GM10248 (cell line): ENCODE measurements at regions not wholly inside any gene's neighbourhood (a gene's known extent, or its start where the extent isn't known, plus 50 kb on each side); places are given as distances from the start of the nearest gene placed in this dataset.

Experiments
- CTCF ChIA-PET: fragments of 300-600 bp; sonication (Branson Sonifier 250); formaldehyde crosslinking; extraction: SDS; loops from one replicate; lab custom pipeline; 2021; ENCODE audit warnings: antibody characterized with exemption; lab: Yijun Ruan, JAX
- POLR2A ChIA-PET: fragments of 350-650 bp; sonication (Branson Sonifier 250); formaldehyde crosslinking; extraction: SDS; loops from one replicate; lab custom pipeline; 2020; ENCODE audit warnings: antibody characterized with exemption; lab: Yijun Ruan, JAX
- DNase-seq: peaks from one replicate; pipeline ENCODE4 v3.0.0; 2012; ENCODE audit errors: extremely low spot score
- CTCF ChIP-seq: IDR thresholded peaks from 2 replicates; pipeline ENCODE4 v1.5.1; 2012; ENCODE audit warnings: mild to moderate bottlenecking, low read depth; ENCODE audit errors: extremely low read depth, missing control alignments, control extremely low read depth

GRCh38 chr9:107647141-107647540 lies 157.6 kb upstream of the KLF4 start:
- TF ChIP-seq CTCF, result no peak

GRCh38 chr9:107645464-107645833 lies 155.9 kb upstream of the KLF4 start:
- POLR2A ChIA-PET, result no interaction called here
- CTCF ChIA-PET, result interaction anchor here (2.5 kb wide), 1 partner anchor 16 kb away, joined by 7 read pairs; no protein-coding TSS in a partner anchor
- no peak for TF ChIP-seq CTCF
- DNase-seq, result no peak

More at GRCh38 chr9:107647141-107647540, 157.6 kb upstream of the KLF4 start:
- ChIA-PET POLR2A (no interaction called here), CTCF (interaction anchor here (2.5 kb wide), 1 partner anchor 17 kb away, joined by 7 read pairs; no protein-coding TSS in a partner anchor)
- DNase-seq, result no peak

- DNase-seq, result no peak
- TF ChIP-seq CTCF, result no peak
- ChIA-PET POLR2A (no interaction called here), CTCF (interaction anchor here (2.5 kb wide), 1 partner anchor 15 kb away, joined by 7 read pairs; no protein-coding TSS in a partner anchor)
These were observed 155.3 kb upstream of the KLF4 start for GRCh38 chr9:107644733-107645463.

GRCh38 chr9:107639426-107639825 lies 149.9 kb upstream of the KLF4 start:
- CTCF ChIA-PET, result interaction anchor here (1.3 kb wide), 1 partner anchor 10 kb away, joined by 3 read pairs; no protein-coding TSS in a partner anchor
- no peak for TF ChIP-seq CTCF
- DNase-seq, result no peak
- POLR2A ChIA-PET, result no interaction called here

- CTCF ChIA-PET, result interaction anchor here (1.3 kb wide), 1 partner anchor 9 kb away, joined by 3 read pairs; no protein-coding TSS in a partner anchor
- TF ChIP-seq CTCF, result no peak
- POLR2A ChIA-PET, result no interaction called here
- no peak for DNase-seq
These were observed 149.1 kb upstream of the KLF4 start for GRCh38 chr9:107638521-107639310.
